T-helper 1 cell treated with Interleukin-12 subunit alpha and Interleukin-12 subunit beta and Interleukin-4 antibody, amounts not matched to agents 30 ng/mL and 1 ng/mL, for 36 hours (primary cell): ENCODE measurements at regions not wholly inside any gene's neighbourhood (a gene's known extent, or its start where the extent isn't known, plus 50 kb on each side); places are given as distances from the start of the nearest gene placed in this dataset.

Source experiments
- intact Hi-C: fragments of 100-400 bp; cut with micrococcal nuclease; formaldehyde crosslinking; loops from one replicate; pipeline ENCODE4 v1.15.1; 2024

- intact Hi-C loops = no loop called here
Measured at GRCh38 chr4:137635601-137636000, 103.3 kb upstream of the PCDH18 start.

- intact Hi-C loops = no loop called here
Measured at GRCh38 chr4:137635108-137635507, 102.8 kb upstream of the PCDH18 start.

- intact Hi-C loops = no loop called here
Measured at GRCh38 chr4:137632842-137633241, 100.5 kb upstream of the PCDH18 start.

GRCh38 chr4:137631605-137632004, 99.3 kb upstream of the PCDH18 start:
- intact Hi-C loops = no loop called here

GRCh38 chr4:137630252-137630651, 98.0 kb upstream of the PCDH18 start:
- intact Hi-C loops = no loop called here

GRCh38 chr4:137627739-137628460, 95.6 kb upstream of the PCDH18 start:
- intact Hi-C loops = no loop called here

GRCh38 chr4:137626942-137627738, 94.8 kb upstream of the PCDH18 start:
- intact Hi-C loops = no loop called here

GRCh38 chr4:137623013-137623412, 90.7 kb upstream of the PCDH18 start:
- intact Hi-C loops = no loop called here

- intact Hi-C loops = no loop called here
Measured at GRCh38 chr4:137621056-137621455, 88.8 kb upstream of the PCDH18 start.

GRCh38 chr4:137614491-137614890, 82.2 kb upstream of the PCDH18 start:
- intact Hi-C loops = no loop called here

- intact Hi-C loops = no loop called here
Measured at GRCh38 chr4:137611998-137612700, 79.9 kb upstream of the PCDH18 start.

- intact Hi-C loops = no loop called here
Measured at GRCh38 chr4:137610960-137611359, 78.7 kb upstream of the PCDH18 start.

- intact Hi-C loops = no loop called here
Measured at GRCh38 chr4:137609718-137610430, 77.6 kb upstream of the PCDH18 start.

- intact Hi-C loops = no loop called here
Measured at GRCh38 chr4:137608085-137608484, 75.8 kb upstream of the PCDH18 start.

- intact Hi-C loops = no loop called here
Measured at GRCh38 chr4:137602436-137602835, 70.1 kb upstream of the PCDH18 start.

GRCh38 chr4:137601934-137602333, 69.6 kb upstream of the PCDH18 start:
- intact Hi-C loops = no loop called here

- intact Hi-C loops = no loop called here
Measured at GRCh38 chr4:137599734-137600133, 67.4 kb upstream of the PCDH18 start.

- intact Hi-C loops = no loop called here
Measured at GRCh38 chr4:137597752-137598430, 65.6 kb upstream of the PCDH18 start.

- intact Hi-C loops = no loop called here
Measured at GRCh38 chr4:137587796-137588195, 55.5 kb upstream of the PCDH18 start.

GRCh38 chr4:137583671-137584070, 51.4 kb upstream of the PCDH18 start:
- intact Hi-C loops = no loop called here
